Kidney epithelial cell (primary cell): ENCODE measurements at regions not wholly inside any gene's neighbourhood (a gene's known extent, or its start where the extent isn't known, plus 50 kb on each side); places are given as distances from the start of the nearest gene placed in this dataset.
A peak's percentile ranks its signal among the peaks of the same experiment; 100 is the strongest.

Experiments used
- DNase-seq: peaks from one replicate; pipeline ENCODE4 v3.0.0-alpha.2; 2010; ENCODE audit warnings: low read depth
- H3K27me3 ChIP-seq: 2 replicates; pipeline ENCODE4 v1.6.0; 2011; ENCODE audit warnings: low read length; ENCODE audit not compliant: control insufficient read depth, insufficient read depth
- H3K36me3 ChIP-seq: 2 replicates; pipeline ENCODE4 v1.5.1; 2011; ENCODE audit warnings: low read length; ENCODE audit not compliant: control insufficient read depth, insufficient read depth
- H3K4me3 ChIP-seq: 2 replicates; pipeline ENCODE4 v1.5.1; 2011; ENCODE audit warnings: low read depth, mild to moderate bottlenecking, control low read depth, low read length
- TF ChIP-seq, protein P1 (sequence below): IDR thresholded peaks from 2 replicates; pipeline ENCODE4 v1.5.1; 2011; ENCODE audit warnings: mild to moderate bottlenecking, moderate library complexity, low read length, control low read depth, inconsistent platforms; ENCODE audit not compliant: insufficient read depth, poor library complexity, severe bottlenecking

DNA sequence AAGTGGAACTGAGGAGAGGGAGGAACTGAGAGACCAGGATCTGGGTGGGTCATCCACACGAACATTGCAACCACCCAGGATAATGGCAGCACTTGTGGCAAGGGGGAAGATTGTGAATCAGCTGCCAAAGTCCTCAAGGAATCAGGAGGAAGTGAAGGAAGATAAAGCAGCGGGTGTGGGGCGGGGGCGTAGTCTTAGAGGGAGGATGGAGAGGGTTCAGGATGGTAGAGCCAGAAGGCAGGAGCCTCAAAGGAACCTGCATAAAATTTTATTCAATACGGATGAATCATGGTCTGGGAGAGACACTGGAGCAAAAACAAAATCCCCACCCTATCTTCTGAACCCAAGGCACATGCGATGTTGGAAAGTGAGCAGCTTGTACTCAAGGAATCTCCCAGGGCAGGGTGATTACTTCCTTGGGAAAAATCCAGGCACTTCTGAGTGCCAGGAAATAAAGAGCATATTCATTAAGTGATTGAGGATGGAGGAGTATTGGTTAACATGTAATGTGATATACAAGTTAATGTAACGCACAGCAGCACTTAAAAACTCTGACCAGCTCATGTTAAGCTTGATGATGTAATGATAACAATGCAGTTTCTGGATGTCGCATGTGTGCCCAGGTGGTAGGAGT is 82.0 kb upstream of the B3GAT2 start:
- no peak for DNase-seq
- TF ChIP-seq, protein P1, sequence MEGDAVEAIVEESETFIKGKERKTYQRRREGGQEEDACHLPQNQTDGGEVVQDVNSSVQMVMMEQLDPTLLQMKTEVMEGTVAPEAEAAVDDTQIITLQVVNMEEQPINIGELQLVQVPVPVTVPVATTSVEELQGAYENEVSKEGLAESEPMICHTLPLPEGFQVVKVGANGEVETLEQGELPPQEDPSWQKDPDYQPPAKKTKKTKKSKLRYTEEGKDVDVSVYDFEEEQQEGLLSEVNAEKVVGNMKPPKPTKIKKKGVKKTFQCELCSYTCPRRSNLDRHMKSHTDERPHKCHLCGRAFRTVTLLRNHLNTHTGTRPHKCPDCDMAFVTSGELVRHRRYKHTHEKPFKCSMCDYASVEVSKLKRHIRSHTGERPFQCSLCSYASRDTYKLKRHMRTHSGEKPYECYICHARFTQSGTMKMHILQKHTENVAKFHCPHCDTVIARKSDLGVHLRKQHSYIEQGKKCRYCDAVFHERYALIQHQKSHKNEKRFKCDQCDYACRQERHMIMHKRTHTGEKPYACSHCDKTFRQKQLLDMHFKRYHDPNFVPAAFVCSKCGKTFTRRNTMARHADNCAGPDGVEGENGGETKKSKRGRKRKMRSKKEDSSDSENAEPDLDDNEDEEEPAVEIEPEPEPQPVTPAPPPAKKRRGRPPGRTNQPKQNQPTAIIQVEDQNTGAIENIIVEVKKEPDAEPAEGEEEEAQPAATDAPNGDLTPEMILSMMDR: no peak
- Histone ChIP-seq H3K36me3 (no peaks in the 10 kb centered on the region), H3K4me3 (no peak overlapping the region), H3K27me3 (peaks cover 3% of the 10 kb centered on the region)

DNA sequence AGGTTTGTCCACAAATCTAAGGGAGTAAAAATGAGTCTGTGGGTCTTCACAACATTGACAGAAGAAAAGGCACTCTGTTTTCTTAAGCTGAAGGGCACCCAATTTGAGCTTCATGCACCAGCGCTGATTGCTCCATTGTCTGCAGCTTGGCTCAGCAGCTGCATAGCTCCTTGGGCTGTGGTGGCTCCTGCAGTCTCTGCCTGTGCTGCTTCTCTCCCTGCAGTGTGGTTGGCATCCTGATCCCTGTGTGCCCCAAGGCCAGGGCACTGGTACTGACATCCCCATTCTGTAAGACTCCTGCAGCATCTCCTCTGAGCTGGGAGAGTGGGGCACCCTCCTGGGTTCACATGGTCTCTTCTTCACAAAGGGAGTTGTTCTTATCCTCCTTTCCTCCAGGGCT is 83.2 kb upstream of the B3GAT2 start:
- TF ChIP-seq, protein P1: no peak
- H3K36me3 ChIP-seq: no peaks in the 10 kb centered on the region
- DNase-seq: no peak
- H3K27me3 ChIP-seq: peaks cover 3% of the 10 kb centered on the region
- no peak overlapping the region for H3K4me3 ChIP-seq

DNA sequence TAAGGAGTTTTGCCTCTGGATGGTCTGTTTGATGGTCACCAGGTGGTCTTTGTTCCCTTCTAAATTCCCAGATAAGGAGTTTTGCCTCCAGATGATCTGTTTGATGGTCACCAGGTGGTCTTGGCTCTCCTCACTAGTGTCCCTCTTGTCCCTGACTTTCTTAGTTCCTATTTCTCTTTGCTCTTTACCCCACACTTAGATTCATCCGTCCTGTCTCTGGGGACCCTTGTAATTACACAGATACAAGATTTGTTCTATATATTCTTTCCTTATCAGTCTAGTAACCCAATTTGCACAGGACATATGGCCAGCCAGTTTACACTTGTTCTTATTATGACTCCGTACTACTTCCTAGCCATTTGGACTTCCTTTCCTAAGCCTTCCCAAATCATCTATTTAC is 84.0 kb upstream of the B3GAT2 start:
- TF ChIP-seq, protein P1: no peak
- Histone ChIP-seq H3K27me3 (peaks cover 3% of the 10 kb centered on the region), H3K4me3 (no peak overlapping the region), H3K36me3 (no peaks in the 10 kb centered on the region)
- no peak for DNase-seq

DNA sequence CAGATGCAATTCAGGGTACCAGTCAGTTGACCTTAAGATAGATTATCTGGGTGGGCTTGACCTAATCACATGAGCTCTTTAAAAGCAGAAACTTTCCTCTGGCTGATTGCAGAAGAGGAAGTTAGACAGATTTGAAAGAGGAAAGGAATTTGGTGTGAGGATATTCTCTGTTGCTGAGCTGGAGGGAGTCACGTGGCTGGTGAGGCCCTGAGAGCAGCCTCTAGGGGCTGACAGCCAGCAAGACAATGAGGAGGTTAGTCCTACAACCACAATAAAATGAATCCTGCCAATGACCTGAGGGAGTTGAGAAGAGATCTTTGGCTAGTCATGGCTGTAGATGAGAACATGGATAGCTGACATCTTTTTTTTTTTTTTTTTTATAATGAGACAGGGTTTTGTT is 87.0 kb upstream of the B3GAT2 start:
- TF ChIP-seq, protein P1: no peak

DNA sequence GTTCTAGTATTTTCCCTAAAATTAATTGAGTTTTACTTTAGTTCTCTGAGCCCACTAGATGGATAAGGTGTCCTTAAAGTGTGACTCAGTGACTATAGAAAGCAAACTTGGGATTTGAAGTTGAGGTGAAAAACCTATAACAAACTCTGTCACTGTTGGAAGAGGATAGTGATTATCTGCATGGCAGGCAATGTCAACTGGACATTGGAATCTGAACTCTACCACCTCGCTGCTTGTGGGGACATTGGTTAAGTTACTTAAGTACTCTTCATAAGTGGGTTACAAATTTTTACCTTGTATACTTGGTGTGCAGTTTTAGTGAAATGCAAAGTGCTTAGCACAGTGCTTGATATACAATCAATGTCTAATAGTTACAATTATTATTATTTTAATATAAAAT is 87.9 kb upstream of the B3GAT2 start:
- TF ChIP-seq, protein P1: no peak
- no peaks in the 10 kb centered on the region for H3K36me3 ChIP-seq
- H3K27me3 ChIP-seq: peaks cover 3% of the 10 kb centered on the region
- DNase-seq: no peak
- H3K4me3 ChIP-seq: no peak overlapping the region

More for the DNA sequence above, 87.0 kb upstream of the B3GAT2 start:
- Histone ChIP-seq H3K27me3 (peaks cover 3% of the 10 kb centered on the region), H3K4me3 (no peak overlapping the region), H3K36me3 (no peaks in the 10 kb centered on the region)
- no peak for DNase-seq

DNA sequence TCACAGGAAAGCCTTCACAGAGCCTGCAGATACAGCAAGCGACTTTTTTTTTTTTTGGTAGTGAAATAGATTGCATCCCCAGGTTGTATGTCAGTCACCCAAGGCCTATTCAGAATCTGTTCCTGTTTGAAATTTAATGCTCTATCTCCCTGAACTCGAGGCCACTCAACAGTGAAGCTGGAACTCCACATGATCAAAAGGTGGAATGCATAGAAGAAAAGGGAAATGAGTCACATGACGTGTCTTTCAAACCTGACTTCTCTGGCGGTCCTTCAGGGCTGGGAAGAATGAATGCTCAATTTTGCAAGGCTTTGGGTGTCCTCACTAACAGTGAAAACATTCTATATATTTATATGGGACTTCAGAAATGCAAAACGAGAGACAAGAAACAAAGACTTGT is 88.4 kb upstream of the B3GAT2 start:
- TF ChIP-seq, protein P1: no peak
- DNase-seq: peak; percentile 12
- no peak overlapping the region for H3K4me3 ChIP-seq
- no peaks in the 10 kb centered on the region for H3K36me3 ChIP-seq
- H3K27me3 ChIP-seq: no peaks in the 10 kb centered on the region
